Ascending aorta (tissue), 2 donors: ENCODE measurements at regions not wholly inside any gene's neighbourhood (a gene's known extent, or its start where the extent isn't known, plus 50 kb on each side); places are given as distances from the start of the nearest gene placed in this dataset.

ENCODE experiments used
- DNase-seq, 2 donors: peaks; one replicate each; pipeline ENCODE4 v3.0.0-alpha.2; 2019; ENCODE audit warnings: low spot score in 2 of 2
- H3K27ac ChIP-seq, 2 donors: fragments of 200-600 bp; sonication (generic); one replicate each; pipeline ENCODE4 v1.5.1; 2016 to 2017; ENCODE audit warnings: mild to moderate bottlenecking in 1 of 2
- H3K27me3 ChIP-seq: fragments of 200-600 bp; sonication (generic); one replicate; pipeline ENCODE4 v1.5.1; 2017
- H3K36me3 ChIP-seq, 2 donors: fragments of 200-600 bp; sonication (generic); one replicate each; pipeline ENCODE4 v1.5.1; 2016
- H3K4me1 ChIP-seq, 2 donors: fragments of 200-600 bp; sonication (generic); one replicate each; pipeline ENCODE4 v1.5.1; 2016 to 2017; ENCODE audit warnings: mild to moderate bottlenecking in 1 of 2
- H3K4me3 ChIP-seq, 2 donors: fragments of 200-600 bp; sonication (generic); one replicate each; pipeline ENCODE4 v1.5.1; 2016 to 2017; ENCODE audit warnings: mild to moderate bottlenecking in 1 of 2
- H3K9me3 ChIP-seq, 2 donors: fragments of 200-600 bp; sonication (generic); one replicate each; pipeline ENCODE4 v1.5.1; 2016
- intact Hi-C: fragments of 100-400 bp; cut with DNase I; formaldehyde crosslinking; loops from one replicate; pipeline ENCODE4 v1.15.1; 2023
- TF ChIP-seq, protein P1 (sequence below), 3 experiments: fragments of 200-600 bp in 2 of 3; fragments of 450-650 bp in 1 of 3; sonication (generic) in 2 of 3; IDR thresholded peaks; one replicate each; pipeline ENCODE4 v1.5.1; 2016 to 2019; ENCODE audit warnings: antibody characterized with exemption in 3 of 3, mild to moderate bottlenecking in 1 of 3, moderate library complexity in 1 of 3

DNA sequence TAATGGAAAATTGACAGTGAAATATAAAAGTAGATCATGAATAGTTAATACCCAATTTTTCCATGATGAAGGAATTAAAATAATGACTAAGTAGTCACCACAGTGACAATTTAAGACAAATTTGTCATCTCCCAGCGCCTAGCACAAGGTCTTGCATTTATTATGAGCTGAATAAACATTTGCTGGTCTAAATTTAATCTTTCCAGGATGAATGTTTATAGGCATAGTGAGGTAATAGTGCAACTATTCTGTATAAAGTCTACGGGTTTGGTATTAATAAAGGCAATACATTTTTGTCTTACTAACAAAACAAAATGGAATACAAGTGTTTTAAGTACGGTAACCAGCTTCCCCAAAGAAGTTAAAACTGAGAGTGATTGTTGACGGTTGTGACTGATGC lies 209.3 kb downstream of the CD47 start:
- peak overlapping the region; percentile 31 to 52 for H3K27ac ChIP-seq
- intact Hi-C loops: no loop called here
- no peaks in the 10 kb centered on the region for H3K9me3 ChIP-seq
- H3K27me3 ChIP-seq: no peaks in the 10 kb centered on the region
- no peaks in the 10 kb centered on the region for H3K36me3 ChIP-seq
- no peak for DNase-seq
- TF ChIP-seq, protein P1, sequence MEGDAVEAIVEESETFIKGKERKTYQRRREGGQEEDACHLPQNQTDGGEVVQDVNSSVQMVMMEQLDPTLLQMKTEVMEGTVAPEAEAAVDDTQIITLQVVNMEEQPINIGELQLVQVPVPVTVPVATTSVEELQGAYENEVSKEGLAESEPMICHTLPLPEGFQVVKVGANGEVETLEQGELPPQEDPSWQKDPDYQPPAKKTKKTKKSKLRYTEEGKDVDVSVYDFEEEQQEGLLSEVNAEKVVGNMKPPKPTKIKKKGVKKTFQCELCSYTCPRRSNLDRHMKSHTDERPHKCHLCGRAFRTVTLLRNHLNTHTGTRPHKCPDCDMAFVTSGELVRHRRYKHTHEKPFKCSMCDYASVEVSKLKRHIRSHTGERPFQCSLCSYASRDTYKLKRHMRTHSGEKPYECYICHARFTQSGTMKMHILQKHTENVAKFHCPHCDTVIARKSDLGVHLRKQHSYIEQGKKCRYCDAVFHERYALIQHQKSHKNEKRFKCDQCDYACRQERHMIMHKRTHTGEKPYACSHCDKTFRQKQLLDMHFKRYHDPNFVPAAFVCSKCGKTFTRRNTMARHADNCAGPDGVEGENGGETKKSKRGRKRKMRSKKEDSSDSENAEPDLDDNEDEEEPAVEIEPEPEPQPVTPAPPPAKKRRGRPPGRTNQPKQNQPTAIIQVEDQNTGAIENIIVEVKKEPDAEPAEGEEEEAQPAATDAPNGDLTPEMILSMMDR (IDR thresholded peaks at IDR 0.05): no peak
- no peak overlapping the region for H3K4me3 ChIP-seq
- H3K4me1 ChIP-seq: peaks cover 0 to 8% of the 10 kb centered on the region in 2 donors

DNA sequence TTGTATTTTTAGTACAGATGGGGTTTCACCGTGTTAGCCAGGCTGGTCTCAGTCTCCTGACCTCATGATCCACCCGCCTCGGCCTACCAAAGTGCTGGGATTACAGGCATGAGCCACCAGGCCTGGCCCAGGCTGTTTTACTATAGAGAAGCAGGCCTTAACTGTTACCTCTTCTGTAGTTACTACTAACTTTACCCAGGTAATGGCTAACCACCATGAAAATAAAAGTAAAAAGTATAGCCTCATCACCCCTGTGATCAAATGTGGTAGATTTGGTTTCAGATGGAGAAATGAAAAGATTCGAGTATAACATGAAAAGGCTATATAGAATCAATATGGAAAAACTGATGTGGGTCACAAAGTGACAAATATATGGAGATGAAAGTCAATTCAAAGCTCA lies 210.1 kb downstream of the CD47 start:
- no peaks in the 10 kb centered on the region for H3K36me3 ChIP-seq
- H3K4me3 ChIP-seq: no peak overlapping the region
- peak overlapping the region in 1 of 2 donors; percentile 31 for H3K27ac ChIP-seq
- no peaks in the 10 kb centered on the region for H3K27me3 ChIP-seq
- H3K4me1 ChIP-seq: peaks cover 0 to 8% of the 10 kb centered on the region in 2 donors
- TF ChIP-seq, protein P1 (IDR thresholded peaks at IDR 0.05): no peak
- intact Hi-C loops: no loop called here
- DNase-seq: no peak
- no peaks in the 10 kb centered on the region for H3K9me3 ChIP-seq

DNA sequence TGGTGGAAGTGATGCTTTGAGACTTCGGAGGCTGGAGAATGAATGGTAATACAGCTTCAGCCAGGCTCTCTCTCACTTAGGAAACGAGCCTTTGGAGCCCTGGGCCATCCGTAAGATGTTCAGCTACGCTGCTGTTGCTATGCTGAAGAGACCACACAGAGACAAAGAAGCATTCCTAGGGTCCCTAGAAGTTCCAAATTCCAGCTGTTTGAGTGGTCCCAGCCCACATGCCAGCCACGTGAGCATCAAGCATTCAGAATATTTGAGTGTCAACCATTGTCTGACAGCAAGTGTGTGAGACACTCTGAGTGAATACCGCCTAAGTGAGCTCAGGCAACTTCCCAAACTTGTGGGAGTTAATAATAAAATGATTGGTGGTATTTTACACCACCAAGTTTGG lies 212.9 kb downstream of the CD47 start:
- Histone ChIP-seq H3K27ac (no peak overlapping the region), H3K36me3 (no peaks in the 10 kb centered on the region), H3K9me3 (no peaks in the 10 kb centered on the region), H3K4me1 (peaks cover 0 to 8% of the 10 kb centered on the region in 2 donors), H3K27me3 (no peaks in the 10 kb centered on the region), H3K4me3 (no peak overlapping the region)
- TF ChIP-seq, protein P1 (IDR thresholded peaks at IDR 0.05): no peak
- intact Hi-C loops: no loop called here
- DNase-seq: no peak

DNA sequence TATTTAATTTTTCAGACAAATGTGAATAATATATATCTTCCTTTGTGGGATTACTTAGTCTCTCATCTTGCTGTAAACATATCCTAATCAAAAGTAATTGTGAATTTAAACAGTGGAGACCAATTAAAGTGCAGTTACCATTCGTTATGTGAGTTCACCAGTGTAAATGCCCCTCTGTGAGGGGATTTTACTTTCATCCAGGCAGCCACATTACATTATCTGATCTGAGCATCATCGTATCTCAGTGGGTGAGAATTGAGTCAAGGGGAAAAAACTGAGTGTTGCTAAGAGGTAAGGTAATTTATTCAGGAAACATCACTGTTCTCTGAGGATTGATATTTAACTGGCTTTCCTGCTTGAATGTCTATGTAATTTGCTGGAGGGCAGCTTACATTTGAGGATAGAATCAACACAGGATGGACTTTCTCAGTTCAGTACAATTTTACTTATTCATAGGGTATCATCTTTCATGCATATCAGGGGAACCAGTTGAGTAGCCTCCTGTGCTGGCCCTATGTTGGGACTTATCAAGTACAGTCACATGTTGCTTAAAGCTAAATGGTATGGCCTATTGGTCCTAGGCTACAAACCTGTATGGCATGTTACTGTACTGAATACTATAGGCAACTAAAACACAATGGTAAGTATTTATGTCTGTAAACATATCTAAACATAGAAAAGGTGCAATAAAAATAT lies 219.7 kb downstream of the CD47 start:
- TF ChIP-seq, protein P1 (IDR thresholded peaks at IDR 0.05): no peak
- intact Hi-C loops: no loop called here
- Histone ChIP-seq H3K27ac (no peak overlapping the region), H3K36me3 (no peaks in the 10 kb centered on the region), H3K9me3 (peaks cover 0 to 3% of the 10 kb centered on the region in 2 donors), H3K27me3 (no peaks in the 10 kb centered on the region), H3K4me1 (no peaks in the 10 kb centered on the region), H3K4me3 (no peak overlapping the region)
- no peak for DNase-seq

DNA sequence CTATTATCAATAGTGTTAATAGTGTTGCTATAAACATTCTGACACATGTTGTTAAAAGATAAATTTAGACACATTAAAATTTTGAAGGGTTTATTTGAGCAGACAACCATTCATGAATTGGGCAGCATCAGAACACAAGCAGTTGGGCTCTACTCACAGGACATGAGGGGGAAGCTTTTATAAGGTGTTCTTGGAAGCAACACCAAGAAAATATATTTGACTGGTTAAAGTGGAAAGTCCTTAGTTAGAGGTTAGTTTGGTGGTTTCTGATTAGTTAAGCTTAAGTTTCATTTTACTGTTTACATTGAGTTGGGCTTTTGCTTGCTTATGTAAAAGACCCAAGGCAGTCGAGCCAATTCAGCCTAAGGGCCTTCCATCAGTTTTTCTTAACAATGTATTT lies 220.7 kb downstream of the CD47 start:
- intact Hi-C loops: no loop called here
- no peak overlapping the region for H3K27ac ChIP-seq
- DNase-seq: no peak
- peaks cover 0 to 3% of the 10 kb centered on the region in 2 donors for H3K9me3 ChIP-seq
- no peaks in the 10 kb centered on the region for H3K36me3 ChIP-seq
- no peaks in the 10 kb centered on the region for H3K27me3 ChIP-seq
- H3K4me3 ChIP-seq: no peak overlapping the region
- TF ChIP-seq, protein P1 (IDR thresholded peaks at IDR 0.05): no peak
- no peaks in the 10 kb centered on the region for H3K4me1 ChIP-seq
